ENCODE measurements at regions not wholly inside any gene's neighbourhood (a gene's known extent, or its start where the extent isn't known, plus 50 kb on each side); places are given as distances from the start of the nearest gene placed in this dataset.

GRCh38 chr7:94849636-94850208, 57.7 kb upstream of the PPP1R9A start (continued):
- no peak for TF ChIP-seq ZBTB33 (IDR thresholded peaks at IDR 0.05; ENCODE audit: borderline replicate concordance, low read depth)
- TF ChIP-seq FOSL2 (IDR thresholded peaks at IDR 0.05; ENCODE audit: borderline replicate concordance, low read depth): no peak
- TF ChIP-seq USF1 (IDR thresholded peaks at IDR 0.05; ENCODE audit: borderline replicate concordance, low read depth): no peak
- TF ChIP-seq PBX3 (IDR thresholded peaks at IDR 0.05): no peak
- no peak for TF ChIP-seq EZH2phosphoT487 (IDR thresholded peaks at IDR 0.05; ENCODE audit: borderline replicate concordance, low read depth)
- no peak for TF ChIP-seq YY1 (IDR thresholded peaks at IDR 0.05; ENCODE audit: low read depth)
- TF ChIP-seq ELF1 (IDR thresholded peaks at IDR 0.05): no peak

GRCh38 chr7:94855589-94855988, 51.8 kb upstream of the PPP1R9A start:
- Histone ChIP-seq H3K4me2 (no peak overlapping the region), H3K27ac (ENCODE audit: low read depth in 2 of 2, low read length in 1 of 2) (no peak overlapping the region), H3K4me1 (ENCODE audit: control insufficient read depth in 1 of 2, insufficient read depth in 2 of 2, low read depth in 1 of 2, low read length in 1 of 2) (no peaks in the 10 kb centered on the region), H4K20me1 (ENCODE audit: insufficient read depth) (no peaks in the 10 kb centered on the region), H3K36me3 (replicated peaks in 1 of 2; ENCODE audit: control insufficient read depth in 1 of 2, insufficient read depth in 2 of 2, low read length in 1 of 2) (no peaks in the 10 kb centered on the region), H3K9me2 (no peaks in the 10 kb centered on the region), H3K27me3 (ENCODE audit: insufficient read depth) (no peaks in the 10 kb centered on the region), H3K79me2 (ENCODE audit: insufficient read depth) (no peaks in the 10 kb centered on the region), H3K4me3 (ENCODE audit: low read depth in 2 of 2, low read length in 1 of 2) (no peak overlapping the region), H3F3A (replicated peaks; ENCODE audit: insufficient read depth) (no peaks in the 10 kb centered on the region), H3K9me3 (no peaks in the 10 kb centered on the region), H3K9ac (no peak overlapping the region), H2AFZ (ENCODE audit: low read depth) (no peak overlapping the region)
- ChIA-PET CTCF (no interaction called here), POLR2A (no interaction called here)
- TF ChIP-seq RFX5 (IDR thresholded peaks at IDR 0.05; ENCODE audit: low read length) (no peak), SIN3A (IDR thresholded peaks at IDR 0.05; ENCODE audit: borderline replicate concordance, low read depth, low read length) (no peak), POLR2AphosphoS5 (IDR thresholded peaks at IDR 0.05; ENCODE audit: low read depth, low read length) (no peak), EZH2phosphoT487 (IDR thresholded peaks at IDR 0.05; ENCODE audit: borderline replicate concordance, low read depth) (no peak), TCF12 (IDR thresholded peaks at IDR 0.05) (no peak)
- 8% methylated on average over 2 of the region's 2 CpGs for WGBS (ENCODE audit: low lambda C conversion rate)
- DNase-seq: no peak

- CTCF ChIA-PET: no interaction called here
- Histone ChIP-seq H3K27me3 (ENCODE audit: insufficient read depth) (no peaks in the 10 kb centered on the region), H3K27ac (ENCODE audit: low read depth in 2 of 2, low read length in 1 of 2) (no peak overlapping the region), H3K9me3 (no peaks in the 10 kb centered on the region), H4K20me1 (ENCODE audit: insufficient read depth) (no peaks in the 10 kb centered on the region), H3K4me2 (no peak overlapping the region), H3K9ac (no peak overlapping the region), H3K4me3 (ENCODE audit: low read depth in 2 of 2, low read length in 1 of 2) (no peak overlapping the region), H3K4me1 (ENCODE audit: control insufficient read depth in 1 of 2, insufficient read depth in 2 of 2, low read depth in 1 of 2, low read length in 1 of 2) (no peaks in the 10 kb centered on the region), H3F3A (replicated peaks; ENCODE audit: insufficient read depth) (no peaks in the 10 kb centered on the region), H3K79me2 (ENCODE audit: insufficient read depth) (no peaks in the 10 kb centered on the region), H2AFZ (ENCODE audit: low read depth) (no peak overlapping the region), H3K9me2 (no peaks in the 10 kb centered on the region), H3K36me3 (replicated peaks in 1 of 2; ENCODE audit: control insufficient read depth in 1 of 2, insufficient read depth in 2 of 2, low read length in 1 of 2) (no peaks in the 10 kb centered on the region)
- WGBS (ENCODE audit: low lambda C conversion rate): 6% methylated on average over 1 of the region's 1 CpG
- POLR2A ChIA-PET: no interaction called here
- no peak for DNase-seq
- TF ChIP-seq CHD2 (IDR thresholded peaks at IDR 0.05; ENCODE audit: low read length, partially characterized antibody) (no peak), REST (IDR thresholded peaks at IDR 0.05; ENCODE audit: low read depth, low read length) (no peak), RXRA (IDR thresholded peaks at IDR 0.05; ENCODE audit: borderline replicate concordance, low read depth) (no peak), YY1 (IDR thresholded peaks at IDR 0.05; ENCODE audit: low read depth) (no peak), EP300 (IDR thresholded peaks at IDR 0.05; ENCODE audit: borderline replicate concordance in 1 of 2, low read depth in 1 of 2, low read length in 1 of 2) (no peak), JUND (IDR thresholded peaks at IDR 0.05) (no peak), TAF1 (IDR thresholded peaks at IDR 0.05; ENCODE audit: borderline replicate concordance, low read depth, low read length) (no peak), MEF2A (IDR thresholded peaks at IDR 0.05; ENCODE audit: borderline replicate concordance, low read depth) (no peak), FOXJ3 (CRISPR knock-in tag; IDR thresholded peaks at IDR 0.05) (no peak)
These were observed 50.8 kb upstream of the PPP1R9A start for GRCh38 chr7:94856643-94857042.
